Ascending aorta (tissue), 2 donors: ENCODE measurements at regions not wholly inside any gene's neighbourhood (a gene's known extent, or its start where the extent isn't known, plus 50 kb on each side); places are given as distances from the start of the nearest gene placed in this dataset.

Experiments used
- DNase-seq, 2 donors: peaks; one replicate each; pipeline ENCODE4 v3.0.0-alpha.2; 2019; ENCODE audit warnings: low spot score in 2 of 2
- H3K27ac ChIP-seq, 2 donors: fragments of 200-600 bp; sonication (generic); one replicate each; pipeline ENCODE4 v1.5.1; 2016 to 2017; ENCODE audit warnings: mild to moderate bottlenecking in 1 of 2
- H3K27me3 ChIP-seq: fragments of 200-600 bp; sonication (generic); one replicate; pipeline ENCODE4 v1.5.1; 2017
- H3K36me3 ChIP-seq, 2 donors: fragments of 200-600 bp; sonication (generic); one replicate each; pipeline ENCODE4 v1.5.1; 2016
- H3K4me1 ChIP-seq, 2 donors: fragments of 200-600 bp; sonication (generic); one replicate each; pipeline ENCODE4 v1.5.1; 2016 to 2017; ENCODE audit warnings: mild to moderate bottlenecking in 1 of 2
- H3K4me3 ChIP-seq, 2 donors: fragments of 200-600 bp; sonication (generic); one replicate each; pipeline ENCODE4 v1.5.1; 2016 to 2017; ENCODE audit warnings: mild to moderate bottlenecking in 1 of 2
- H3K9me3 ChIP-seq, 2 donors: fragments of 200-600 bp; sonication (generic); one replicate each; pipeline ENCODE4 v1.5.1; 2016
- intact Hi-C: fragments of 100-400 bp; cut with DNase I; formaldehyde crosslinking; loops from one replicate; pipeline ENCODE4 v1.15.1; 2023
- TF ChIP-seq, protein P1 (sequence below), 3 experiments: fragments of 200-600 bp in 2 of 3; fragments of 450-650 bp in 1 of 3; sonication (generic) in 2 of 3; IDR thresholded peaks; one replicate each; pipeline ENCODE4 v1.5.1; 2016 to 2019; ENCODE audit warnings: antibody characterized with exemption in 3 of 3, mild to moderate bottlenecking in 1 of 3, moderate library complexity in 1 of 3

DNA sequence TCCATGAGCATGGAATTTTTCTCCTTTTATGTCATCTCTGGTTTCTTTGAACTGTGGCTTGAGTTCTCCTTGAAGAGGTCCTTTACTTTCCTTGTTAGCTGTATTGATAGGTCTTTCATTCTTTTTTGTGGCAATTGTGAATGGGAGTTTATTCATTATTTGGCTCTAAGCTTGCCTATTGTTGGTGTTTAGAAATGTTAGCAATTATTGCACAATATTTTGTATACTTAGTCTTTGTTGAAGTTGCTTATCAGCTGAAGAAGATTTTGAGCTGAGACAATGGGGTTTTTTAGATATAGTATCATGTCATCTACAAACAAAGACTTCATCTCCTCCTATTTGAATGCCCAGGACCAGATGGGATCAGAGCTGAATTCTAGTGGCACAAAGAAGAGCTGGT, 1143.8 kb downstream of the XPNPEP1 start:
- intact Hi-C loops: no loop called here
- H3K4me1 ChIP-seq: no peaks in the 10 kb centered on the region

DNA sequence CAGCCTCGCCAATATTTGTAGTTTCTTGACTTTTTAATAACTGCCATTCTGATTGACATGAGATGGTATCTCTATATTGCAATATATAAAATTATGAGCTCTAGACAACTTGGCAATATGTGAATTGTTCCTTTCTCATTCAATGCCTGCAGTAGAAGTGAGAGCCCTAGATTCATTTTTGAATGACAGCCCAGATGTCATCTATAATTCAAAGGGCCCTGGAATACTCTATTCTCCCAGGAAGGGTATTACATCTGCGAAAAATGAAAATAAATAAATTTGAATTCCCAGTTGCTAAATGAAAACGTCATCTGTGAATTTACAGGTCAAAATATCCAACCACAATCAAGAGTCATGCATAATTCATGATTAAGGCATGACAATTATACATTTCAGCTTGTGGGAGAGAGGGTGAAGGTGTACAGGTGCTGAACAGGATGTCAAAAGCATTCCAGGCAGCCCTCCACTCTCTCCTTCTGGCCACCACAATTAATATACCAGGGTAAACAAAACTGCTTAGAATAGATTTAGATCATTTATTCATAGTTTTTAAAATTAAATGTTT, 1147.3 kb downstream of the XPNPEP1 start:
- DNase-seq: no peak
- Histone ChIP-seq H3K27me3 (no peaks in the 10 kb centered on the region), H3K27ac (no peak overlapping the region), H3K4me1 (no peaks in the 10 kb centered on the region), H3K9me3 (no peaks in the 10 kb centered on the region), H3K4me3 (no peak overlapping the region), H3K36me3 (no peaks in the 10 kb centered on the region)
- TF ChIP-seq, protein P1, sequence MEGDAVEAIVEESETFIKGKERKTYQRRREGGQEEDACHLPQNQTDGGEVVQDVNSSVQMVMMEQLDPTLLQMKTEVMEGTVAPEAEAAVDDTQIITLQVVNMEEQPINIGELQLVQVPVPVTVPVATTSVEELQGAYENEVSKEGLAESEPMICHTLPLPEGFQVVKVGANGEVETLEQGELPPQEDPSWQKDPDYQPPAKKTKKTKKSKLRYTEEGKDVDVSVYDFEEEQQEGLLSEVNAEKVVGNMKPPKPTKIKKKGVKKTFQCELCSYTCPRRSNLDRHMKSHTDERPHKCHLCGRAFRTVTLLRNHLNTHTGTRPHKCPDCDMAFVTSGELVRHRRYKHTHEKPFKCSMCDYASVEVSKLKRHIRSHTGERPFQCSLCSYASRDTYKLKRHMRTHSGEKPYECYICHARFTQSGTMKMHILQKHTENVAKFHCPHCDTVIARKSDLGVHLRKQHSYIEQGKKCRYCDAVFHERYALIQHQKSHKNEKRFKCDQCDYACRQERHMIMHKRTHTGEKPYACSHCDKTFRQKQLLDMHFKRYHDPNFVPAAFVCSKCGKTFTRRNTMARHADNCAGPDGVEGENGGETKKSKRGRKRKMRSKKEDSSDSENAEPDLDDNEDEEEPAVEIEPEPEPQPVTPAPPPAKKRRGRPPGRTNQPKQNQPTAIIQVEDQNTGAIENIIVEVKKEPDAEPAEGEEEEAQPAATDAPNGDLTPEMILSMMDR (IDR thresholded peaks at IDR 0.05): no peak
- intact Hi-C loops: no loop called here

More for the DNA sequence above, 1143.8 kb downstream of the XPNPEP1 start:
- Histone ChIP-seq H3K27me3 (no peaks in the 10 kb centered on the region), H3K4me3 (no peak overlapping the region), H3K36me3 (no peaks in the 10 kb centered on the region), H3K27ac (no peak overlapping the region), H3K9me3 (no peaks in the 10 kb centered on the region)
- TF ChIP-seq, protein P1 (IDR thresholded peaks at IDR 0.05): no peak
- no peak for DNase-seq

DNA sequence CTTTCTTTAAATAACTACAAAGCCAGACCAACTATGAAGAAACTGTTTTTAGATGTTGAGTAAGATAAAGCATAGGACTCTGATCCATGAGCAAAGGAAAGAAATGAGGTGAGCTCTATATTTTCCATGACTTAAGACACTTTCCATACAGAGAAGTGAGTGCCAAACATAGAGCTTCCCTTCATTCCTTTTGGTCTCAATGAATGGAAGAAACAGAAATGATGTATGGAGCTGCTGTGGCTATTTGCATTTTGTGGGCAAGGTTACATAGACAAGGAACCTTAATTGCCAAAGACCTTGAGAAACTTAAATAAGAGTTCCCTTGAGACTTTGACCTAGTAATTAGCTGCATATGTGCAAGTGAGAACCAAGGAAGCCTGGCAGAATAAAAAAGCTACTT, 1152.2 kb downstream of the XPNPEP1 start:
- Histone ChIP-seq H3K9me3 (no peaks in the 10 kb centered on the region), H3K4me3 (no peak overlapping the region), H3K4me1 (no peaks in the 10 kb centered on the region), H3K36me3 (no peaks in the 10 kb centered on the region), H3K27me3 (no peaks in the 10 kb centered on the region), H3K27ac (no peak overlapping the region)
- intact Hi-C loops: no loop called here
- no peak for DNase-seq
- TF ChIP-seq, protein P1 (IDR thresholded peaks at IDR 0.05): no peak

DNA sequence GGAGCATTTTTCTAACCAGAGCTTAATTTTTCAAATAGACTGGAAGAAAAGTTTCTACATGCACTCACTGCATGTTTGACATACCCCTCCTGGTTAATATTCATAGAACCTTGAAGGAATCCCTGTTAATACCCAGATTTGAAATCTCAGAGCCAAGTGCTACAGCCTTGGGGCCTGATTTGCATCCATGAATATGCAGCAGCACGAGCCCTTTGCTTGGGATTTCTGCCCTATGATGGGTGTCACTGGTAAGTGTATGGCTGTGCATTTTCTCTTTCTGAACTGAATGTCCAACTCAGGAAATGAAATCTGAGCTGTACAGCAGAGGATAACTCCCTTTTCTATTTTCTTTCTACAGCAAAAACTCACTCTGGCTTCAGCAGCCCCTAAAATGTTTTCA, 1157.5 kb downstream of the XPNPEP1 start:
- no peaks in the 10 kb centered on the region for H3K36me3 ChIP-seq
- no peak overlapping the region for H3K4me3 ChIP-seq
- H3K27me3 ChIP-seq: no peaks in the 10 kb centered on the region
- intact Hi-C loops: no loop called here
- no peaks in the 10 kb centered on the region for H3K4me1 ChIP-seq
- TF ChIP-seq, protein P1 (IDR thresholded peaks at IDR 0.05): no peak
- H3K9me3 ChIP-seq: no peaks in the 10 kb centered on the region
- DNase-seq: no peak
- H3K27ac ChIP-seq: no peak overlapping the region

DNA sequence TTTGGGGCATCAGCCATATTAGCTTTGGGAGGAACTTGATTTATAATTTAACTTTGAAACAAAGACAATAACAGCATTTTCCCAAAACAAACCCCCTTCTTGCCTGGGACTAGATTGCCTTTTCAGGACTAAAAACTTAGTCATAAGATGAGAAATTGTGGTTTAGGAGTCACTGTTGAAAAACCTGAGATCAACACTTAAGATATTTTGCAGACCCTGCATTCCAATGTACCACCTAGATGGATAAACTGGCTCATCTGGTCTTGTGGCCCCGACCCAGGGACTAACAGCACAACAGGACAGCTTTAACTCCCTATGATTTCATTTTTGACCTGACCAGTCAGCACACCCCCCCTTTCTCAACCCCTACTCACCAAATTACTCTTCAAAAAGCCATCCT, 1165.4 kb downstream of the XPNPEP1 start:
- Histone ChIP-seq H3K9me3 (no peaks in the 10 kb centered on the region), H3K27ac (no peak overlapping the region), H3K27me3 (no peaks in the 10 kb centered on the region), H3K4me3 (no peak overlapping the region), H3K36me3 (no peaks in the 10 kb centered on the region), H3K4me1 (no peaks in the 10 kb centered on the region)
- TF ChIP-seq, protein P1 (IDR thresholded peaks at IDR 0.05): no peak
- DNase-seq: no peak
- intact Hi-C loops: no loop called here

DNA sequence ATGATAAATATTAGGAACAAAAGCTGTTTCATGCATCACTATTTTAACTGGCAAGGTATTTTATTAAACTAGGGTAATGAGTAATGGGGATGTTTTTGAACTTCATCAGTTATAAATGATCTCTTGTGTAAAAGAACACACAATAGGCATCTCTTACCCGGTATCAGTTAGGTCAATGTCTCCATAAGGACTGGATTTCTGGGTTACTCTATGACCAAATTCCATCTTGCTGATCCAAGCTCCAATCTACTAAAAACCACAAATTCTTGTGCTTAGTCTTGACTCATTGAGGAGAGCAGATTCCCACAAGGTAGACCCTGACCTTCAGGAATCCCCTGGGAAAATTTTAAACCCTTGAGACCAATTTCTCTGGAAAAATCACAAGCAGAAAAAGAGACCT, 1167.7 kb downstream of the XPNPEP1 start:
- intact Hi-C loops: no loop called here
- no peaks in the 10 kb centered on the region for H3K9me3 ChIP-seq
- H3K4me3 ChIP-seq: no peak overlapping the region

More for the DNA sequence above, 1167.7 kb downstream of the XPNPEP1 start:
- Histone ChIP-seq H3K27me3 (no peaks in the 10 kb centered on the region), H3K4me1 (no peaks in the 10 kb centered on the region), H3K36me3 (no peaks in the 10 kb centered on the region), H3K27ac (no peak overlapping the region)
- no peak for DNase-seq
- TF ChIP-seq, protein P1 (IDR thresholded peaks at IDR 0.05): no peak
